Loucy (cell line): ENCODE measurements at regions not wholly inside any gene's neighbourhood (a gene's known extent, or its start where the extent isn't known, plus 50 kb on each side); places are given as distances from the start of the nearest gene placed in this dataset.

Experiments used
- H2AFZ ChIP-seq: fragments of 200-600 bp; sonication (generic); 2 replicates; pipeline ENCODE4 v1.6.0; 2016; ENCODE audit warnings: antibody characterized with exemption, mild to moderate bottlenecking, low read length, moderate library complexity
- H3F3A ChIP-seq: fragments of 200-600 bp; 2 replicates; pipeline ENCODE4 v1.6.0; 2016; ENCODE audit warnings: antibody characterized with exemption, low read depth, mild to moderate bottlenecking
- H3K27me3 ChIP-seq: fragments of 200-600 bp; sonication (generic); 2 replicates; pipeline ENCODE4 v1.6.1; 2014; ENCODE audit warnings: low read length, mild to moderate bottlenecking; ENCODE audit not compliant: insufficient read depth, poor library complexity, severe bottlenecking
- H3K36me3 ChIP-seq: fragments of 200-600 bp; sonication (generic); 2 replicates; pipeline ENCODE4 v1.6.1; 2016; ENCODE audit warnings: low read length; ENCODE audit not compliant: insufficient read depth
- H3K4me1 ChIP-seq: fragments of 200-600 bp; sonication (generic); 2 replicates; pipeline ENCODE4 v1.5.1; 2014; ENCODE audit warnings: low read length, mild to moderate bottlenecking; ENCODE audit not compliant: insufficient read depth, poor library complexity, severe bottlenecking
- H3K4me2 ChIP-seq: fragments of 200-600 bp; sonication (generic); 2 replicates; pipeline ENCODE4 v1.6.0; 2014; ENCODE audit warnings: antibody characterized with exemption, low read length, low read depth, mild to moderate bottlenecking; ENCODE audit not compliant: poor library complexity, severe bottlenecking
- H3K4me3 ChIP-seq: fragments of 200-600 bp; sonication (generic); 2 replicates; pipeline ENCODE4 v1.5.1; 2014; ENCODE audit warnings: low read length, mild to moderate bottlenecking, mixed read lengths; ENCODE audit not compliant: poor library complexity, severe bottlenecking
- H3K79me2 ChIP-seq: fragments of 200-600 bp; sonication (generic); 2 replicates; pipeline ENCODE4 v1.6.1; 2014; ENCODE audit warnings: low read length; ENCODE audit not compliant: insufficient read depth
- H3K9ac ChIP-seq: fragments of 200-600 bp; sonication (generic); 2 replicates; pipeline ENCODE4 v1.6.0; 2014; ENCODE audit warnings: mild to moderate bottlenecking, low read depth, low read length, moderate library complexity; ENCODE audit not compliant: poor library complexity, severe bottlenecking
- H3K9me2 ChIP-seq: fragments of 200-600 bp; sonication (generic); replicated peaks from 2 replicates; pipeline ENCODE4 v1.6.1; 2016; ENCODE audit warnings: low read depth, low read length, mixed read lengths
- H3K9me3 ChIP-seq: fragments of 200-600 bp; sonication (generic); 2 replicates; pipeline ENCODE4 v1.6.1; 2014; ENCODE audit warnings: mild to moderate bottlenecking, antibody characterized with exemption, low read length, low read depth; ENCODE audit not compliant: insufficient read depth
- H4K20me1 ChIP-seq: fragments of 200-600 bp; sonication (generic); 2 replicates; pipeline ENCODE4 v1.6.0; 2014; ENCODE audit warnings: antibody characterized with exemption, low read length, mild to moderate bottlenecking; ENCODE audit not compliant: insufficient read depth, poor library complexity, severe bottlenecking
- CTCF ChIP-seq: fragments of 200-600 bp; sonication (generic); conservative IDR thresholded peaks from 2 replicates; pipeline ENCODE4 v1.5.1; 2014; ENCODE audit warnings: mild to moderate bottlenecking, antibody characterized with exemption, low read length
- EZH2phosphoT487 ChIP-seq: fragments of 200-600 bp; IDR thresholded peaks from 2 replicates; pipeline ENCODE4 v1.6.1; 2018; ENCODE audit warnings: antibody characterized with exemption, mild to moderate bottlenecking, moderate library complexity, borderline replicate concordance

GRCh38 chr5:89303033-89303480 is 420.1 kb upstream of the MEF2C start:
- Histone ChIP-seq H3K36me3 (no peaks in the 10 kb centered on the region), H3K9me3 (no peaks in the 10 kb centered on the region), H3K9ac (no peak overlapping the region), H3K4me2 (no peak overlapping the region), H3F3A (no peaks in the 10 kb centered on the region), H2AFZ (no peak overlapping the region), H3K9me2 (no peaks in the 10 kb centered on the region), H3K27me3 (no peaks in the 10 kb centered on the region), H4K20me1 (no peaks in the 10 kb centered on the region), H3K79me2 (no peaks in the 10 kb centered on the region), H3K4me3 (no peak overlapping the region), H3K4me1 (no peaks in the 10 kb centered on the region)
- TF ChIP-seq CTCF (no peak), EZH2phosphoT487 (no peak)

DNA sequence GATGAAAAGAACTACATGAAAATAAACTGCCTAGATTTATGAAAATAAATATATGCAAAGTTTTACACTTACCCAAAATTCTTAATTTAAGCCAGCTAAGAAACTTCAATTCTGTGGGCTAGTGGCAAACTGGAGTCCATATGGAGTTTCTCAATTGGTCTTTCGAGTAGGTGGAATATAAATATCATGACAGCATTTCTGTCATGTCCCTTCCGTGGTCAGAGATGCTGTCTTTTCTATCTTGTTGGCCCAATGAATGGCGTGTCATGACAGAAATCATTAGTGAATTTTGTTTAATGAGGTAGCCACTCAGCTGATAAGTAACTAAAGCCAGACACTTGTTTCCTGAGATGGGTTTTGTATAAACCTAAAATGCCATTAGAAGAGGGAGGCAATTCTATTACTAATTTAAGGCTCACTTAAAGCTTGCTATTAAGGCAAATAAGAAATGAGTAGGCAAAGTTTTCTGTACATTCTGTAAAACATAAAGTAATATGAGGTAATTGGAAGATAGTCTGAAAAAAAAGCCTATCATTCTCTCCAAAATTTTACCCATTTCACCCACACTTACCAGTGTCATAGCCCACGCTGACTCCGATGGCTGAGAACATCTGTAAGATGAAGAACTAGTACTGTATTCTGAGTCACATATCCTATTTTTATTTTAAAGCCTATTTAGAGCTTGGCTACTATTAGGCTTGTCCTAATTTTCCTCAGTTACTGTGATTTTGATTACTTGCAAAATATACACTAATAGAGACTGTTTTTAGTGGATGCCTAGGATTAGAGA is 419.3 kb upstream of the MEF2C start:
- Histone ChIP-seq H3K9me3 (no peaks in the 10 kb centered on the region), H4K20me1 (no peaks in the 10 kb centered on the region), H3F3A (no peaks in the 10 kb centered on the region), H3K4me2 (no peak overlapping the region), H3K9ac (no peak overlapping the region), H2AFZ (no peak overlapping the region), H3K4me1 (no peaks in the 10 kb centered on the region), H3K9me2 (no peaks in the 10 kb centered on the region), H3K36me3 (no peaks in the 10 kb centered on the region), H3K27me3 (no peaks in the 10 kb centered on the region), H3K4me3 (no peak overlapping the region), H3K79me2 (no peaks in the 10 kb centered on the region)
- no peak for TF ChIP-seq EZH2phosphoT487
- no peak for TF ChIP-seq CTCF

- H3K9me2 ChIP-seq = no peaks in the 10 kb centered on the region
- TF ChIP-seq CTCF (no peak), EZH2phosphoT487 (no peak)
- H3K27me3 ChIP-seq = no peaks in the 10 kb centered on the region
- H3K9me3 ChIP-seq = no peaks in the 10 kb centered on the region
- no peak overlapping the region for H3K9ac ChIP-seq
- H3K36me3 ChIP-seq = no peaks in the 10 kb centered on the region
- no peak overlapping the region for H3K4me2 ChIP-seq
- no peaks in the 10 kb centered on the region for H3K79me2 ChIP-seq
- H3K4me1 ChIP-seq = no peaks in the 10 kb centered on the region
- H3K4me3 ChIP-seq = no peak overlapping the region
- H3F3A ChIP-seq = no peaks in the 10 kb centered on the region
- H4K20me1 ChIP-seq = no peaks in the 10 kb centered on the region
- H2AFZ ChIP-seq = no peak overlapping the region
Observed at GRCh38 chr5:89301321-89302025, 418.5 kb upstream of the MEF2C start.
